GM13977 (cell line): ENCODE measurements at regions not wholly inside any gene's neighbourhood (a gene's known extent, or its start where the extent isn't known, plus 50 kb on each side); places are given as distances from the start of the nearest gene placed in this dataset.

Source experiments
- DNase-seq: peaks from one replicate; pipeline ENCODE4 v3.0.0; 2012; ENCODE audit warnings: low spot score
- in situ Hi-C: fragments of 300-500 bp; cut with MboI; formaldehyde crosslinking; loops from one replicate; pipeline ENCODE4 v1.12.0; 2022; ENCODE audit warnings: low sequenced_read_pairs, low pct_unique_long_range_greater_than_20kb, mixed read lengths, inconsistent platforms; ENCODE audit not compliant: unreplicated experiment
- TF ChIP-seq, protein P1 (sequence below): IDR thresholded peaks from 2 replicates; pipeline ENCODE4 v1.5.1; 2012; ENCODE audit warnings: mild to moderate bottlenecking, control low read depth; ENCODE audit not compliant: insufficient read depth; ENCODE audit errors: extremely low read depth, missing control alignments

DNA sequence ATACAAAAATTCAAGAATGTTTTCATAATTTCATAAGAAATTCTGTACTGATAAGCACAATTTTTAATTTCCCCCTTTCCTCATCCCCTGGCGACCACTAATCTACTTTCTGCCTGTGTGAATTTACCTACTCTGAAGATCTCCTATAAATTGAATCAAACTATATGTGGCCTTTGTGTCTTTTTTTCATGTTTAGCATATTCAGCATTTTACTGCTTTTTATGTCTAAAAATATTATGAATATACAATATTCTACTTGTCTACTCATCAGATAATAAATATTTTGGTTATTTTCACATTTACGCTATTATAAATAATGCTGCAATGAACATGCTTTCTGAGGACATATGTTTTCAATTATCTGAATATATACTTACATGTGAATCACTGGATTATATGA, 144.8 kb downstream of the CYLC2 start:
- DNase-seq: no peak
- TF ChIP-seq, protein P1, sequence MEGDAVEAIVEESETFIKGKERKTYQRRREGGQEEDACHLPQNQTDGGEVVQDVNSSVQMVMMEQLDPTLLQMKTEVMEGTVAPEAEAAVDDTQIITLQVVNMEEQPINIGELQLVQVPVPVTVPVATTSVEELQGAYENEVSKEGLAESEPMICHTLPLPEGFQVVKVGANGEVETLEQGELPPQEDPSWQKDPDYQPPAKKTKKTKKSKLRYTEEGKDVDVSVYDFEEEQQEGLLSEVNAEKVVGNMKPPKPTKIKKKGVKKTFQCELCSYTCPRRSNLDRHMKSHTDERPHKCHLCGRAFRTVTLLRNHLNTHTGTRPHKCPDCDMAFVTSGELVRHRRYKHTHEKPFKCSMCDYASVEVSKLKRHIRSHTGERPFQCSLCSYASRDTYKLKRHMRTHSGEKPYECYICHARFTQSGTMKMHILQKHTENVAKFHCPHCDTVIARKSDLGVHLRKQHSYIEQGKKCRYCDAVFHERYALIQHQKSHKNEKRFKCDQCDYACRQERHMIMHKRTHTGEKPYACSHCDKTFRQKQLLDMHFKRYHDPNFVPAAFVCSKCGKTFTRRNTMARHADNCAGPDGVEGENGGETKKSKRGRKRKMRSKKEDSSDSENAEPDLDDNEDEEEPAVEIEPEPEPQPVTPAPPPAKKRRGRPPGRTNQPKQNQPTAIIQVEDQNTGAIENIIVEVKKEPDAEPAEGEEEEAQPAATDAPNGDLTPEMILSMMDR: no peak
- in situ Hi-C loops: no loop called here

DNA sequence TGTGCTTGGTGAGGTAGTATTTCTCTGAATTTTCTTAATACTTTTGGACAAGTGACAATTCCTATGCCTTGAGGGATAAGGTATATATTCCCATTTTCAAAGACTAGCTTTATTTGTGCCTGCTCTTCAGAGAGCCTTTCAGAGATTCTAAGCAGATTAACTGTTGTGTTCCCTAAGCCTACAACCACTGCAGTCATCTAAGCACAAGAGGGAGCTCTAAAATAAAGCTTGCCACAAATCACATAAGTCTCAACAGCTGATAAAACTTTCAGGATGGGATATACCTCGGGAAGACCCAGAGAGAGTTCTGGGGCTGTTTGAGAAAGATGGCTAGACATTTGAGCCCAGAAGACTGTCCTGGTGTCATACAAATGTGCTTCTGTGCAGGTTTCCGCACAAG, 157.3 kb downstream of the CYLC2 start:
- DNase-seq: no peak
- TF ChIP-seq, protein P1: no peak
- in situ Hi-C loops: no loop called here

DNA sequence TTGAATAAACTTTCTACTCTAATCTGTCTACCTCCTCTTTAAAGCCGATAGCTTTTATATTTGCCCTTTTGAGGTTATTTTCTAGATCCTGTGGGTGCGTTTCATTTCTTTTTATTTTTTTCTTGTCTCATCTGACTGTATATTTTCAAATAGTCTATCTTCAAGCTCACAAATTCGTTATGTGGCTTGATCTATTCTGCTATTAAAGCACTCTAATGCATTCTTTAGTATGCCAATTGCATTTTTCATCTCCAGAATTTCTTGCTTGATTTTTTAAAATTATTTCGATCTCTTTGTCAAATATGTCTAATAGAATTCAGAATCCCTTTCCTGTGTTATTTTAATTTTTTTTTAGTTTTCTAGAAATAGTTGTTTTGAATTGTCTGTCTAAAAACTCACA, 172.4 kb downstream of the CYLC2 start:
- in situ Hi-C loops: no loop called here
- TF ChIP-seq, protein P1: no peak
- DNase-seq: no peak

DNA sequence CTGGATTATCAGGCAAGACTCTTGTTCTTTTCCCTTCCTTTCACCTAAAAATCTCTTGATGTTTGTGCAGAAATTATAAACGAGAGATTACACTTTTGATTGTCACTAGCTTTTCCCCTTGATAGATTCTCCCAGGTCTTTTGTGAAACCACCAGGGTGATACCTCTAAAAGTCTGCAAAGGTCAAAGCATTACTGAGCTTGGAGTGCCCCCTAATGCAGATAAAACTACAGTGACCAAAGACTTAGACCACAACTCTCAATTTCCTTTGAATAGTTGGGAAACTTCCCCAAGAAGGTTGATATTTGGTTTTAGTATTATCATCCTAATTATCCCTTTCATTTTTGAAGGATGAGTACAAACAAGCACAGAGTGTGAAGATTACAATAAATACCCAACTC, 173.1 kb downstream of the CYLC2 start:
- in situ Hi-C loops: no loop called here
- TF ChIP-seq, protein P1: no peak
- no peak for DNase-seq

DNA sequence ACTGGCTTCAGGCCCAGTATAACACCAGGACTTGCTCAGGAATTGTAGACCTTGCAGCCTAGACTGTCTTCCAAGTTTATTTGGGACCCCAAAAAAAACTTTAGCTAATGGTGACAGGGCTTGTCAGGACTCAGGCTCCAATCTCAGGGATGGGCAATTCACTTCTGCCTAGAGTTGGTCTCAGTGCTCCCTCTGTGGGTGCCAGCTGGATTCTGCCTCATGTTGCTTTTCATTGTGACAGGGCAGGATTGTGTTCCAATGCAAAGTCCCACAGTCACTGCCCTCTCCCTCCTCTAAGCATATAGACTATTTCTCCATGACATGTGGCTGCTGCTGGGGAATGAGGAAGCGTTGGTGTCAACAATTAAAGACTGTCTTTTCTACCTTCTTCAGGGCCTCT, 174.7 kb downstream of the CYLC2 start:
- TF ChIP-seq, protein P1: no peak
- in situ Hi-C loops: no loop called here
- no peak for DNase-seq

DNA sequence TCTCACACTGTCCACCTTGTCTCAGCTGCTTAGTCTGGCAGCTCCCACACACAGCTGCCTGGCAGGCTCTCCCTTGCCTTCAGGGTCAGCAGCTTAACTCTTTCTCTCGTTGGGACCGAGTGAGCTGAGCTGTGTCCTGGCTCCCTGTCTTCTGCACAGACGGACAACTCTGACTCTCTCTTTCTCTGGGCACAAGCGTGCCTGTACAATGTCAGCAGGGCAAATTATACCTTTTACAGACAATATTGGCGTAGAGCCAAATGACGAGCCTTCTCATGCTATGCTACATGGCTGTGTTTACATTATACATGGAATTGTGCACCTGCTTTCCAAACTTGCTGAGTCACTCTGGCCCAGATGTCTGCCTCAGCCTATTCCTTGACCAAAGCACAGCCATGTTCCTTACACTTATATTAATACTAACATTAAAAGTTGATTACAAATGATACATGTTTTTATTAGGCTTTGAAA, 188.6 kb downstream of the CYLC2 start:
- TF ChIP-seq, protein P1: no peak
- no peak for DNase-seq
- in situ Hi-C loops: no loop called here

DNA sequence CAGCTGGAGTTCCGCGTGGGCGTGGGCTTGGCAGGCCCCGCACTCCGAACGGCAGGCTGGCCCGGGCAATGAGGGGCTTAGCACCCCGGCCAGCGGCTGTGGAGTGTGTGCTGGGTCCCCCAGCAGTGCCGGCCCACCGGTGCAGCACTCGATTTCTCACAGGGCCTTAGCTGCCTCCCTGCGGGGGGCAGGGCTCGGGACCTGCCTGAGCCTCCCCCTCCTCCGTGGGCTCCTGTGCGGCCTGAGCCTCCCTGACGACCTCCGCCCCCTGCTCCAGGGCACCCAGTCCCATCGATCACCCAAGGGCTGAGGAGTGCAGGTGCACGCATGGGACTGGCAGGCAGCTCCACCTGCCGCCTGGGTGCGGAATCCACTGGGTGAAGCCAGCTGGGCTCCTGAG, 191.8 kb downstream of the CYLC2 start:
- TF ChIP-seq, protein P1: no peak
- in situ Hi-C loops: no loop called here
- no peak for DNase-seq
